ENCODE measurements at regions not wholly inside any gene's neighbourhood (a gene's known extent, or its start where the extent isn't known, plus 50 kb on each side); places are given as distances from the start of the nearest gene placed in this dataset.

GRCh38 chr10:26952094-26952493 is 91.3 kb upstream of the ABI1 start:
- DNase-seq (ENCODE audit: low spot score), result no peak
- in situ Hi-C loops (cut with MboI; ENCODE audit: low sequenced_read_pairs, unreplicated experiment), result no loop called here
- TF ChIP-seq CTCF (IDR thresholded peaks at IDR 0.05; ENCODE audit: borderline replicate concordance, control extremely low read depth, extremely low read depth, insufficient read depth, missing control alignments), result no peak

- in situ Hi-C loops (cut with MboI; ENCODE audit: low sequenced_read_pairs, unreplicated experiment), result no loop called here
- TF ChIP-seq CTCF (IDR thresholded peaks at IDR 0.05; ENCODE audit: borderline replicate concordance, control extremely low read depth, extremely low read depth, insufficient read depth, missing control alignments), result no peak
- no peak for DNase-seq (ENCODE audit: low spot score)
These were observed 90.9 kb upstream of the ABI1 start for GRCh38 chr10:26951650-26952049.

- no peak for DNase-seq (ENCODE audit: low spot score)
- in situ Hi-C loops (cut with MboI; ENCODE audit: low sequenced_read_pairs, unreplicated experiment), result no loop called here
- TF ChIP-seq CTCF (IDR thresholded peaks at IDR 0.05; ENCODE audit: borderline replicate concordance, control extremely low read depth, extremely low read depth, insufficient read depth, missing control alignments), result no peak
These were observed 90.2 kb upstream of the ABI1 start for GRCh38 chr10:26950934-26951333.

- no peak for DNase-seq (ENCODE audit: low spot score)
- no peak for TF ChIP-seq CTCF (IDR thresholded peaks at IDR 0.05; ENCODE audit: borderline replicate concordance, control extremely low read depth, extremely low read depth, insufficient read depth, missing control alignments)
- in situ Hi-C loops (cut with MboI; ENCODE audit: low sequenced_read_pairs, unreplicated experiment), result no loop called here
These were observed 85.5 kb upstream of the ABI1 start for GRCh38 chr10:26946102-26946811.

GRCh38 chr10:26944261-26944882 is 83.6 kb upstream of the ABI1 start:
- in situ Hi-C loops (cut with MboI; ENCODE audit: low sequenced_read_pairs, unreplicated experiment), result no loop called here
- TF ChIP-seq CTCF (IDR thresholded peaks at IDR 0.05; ENCODE audit: borderline replicate concordance, control extremely low read depth, extremely low read depth, insufficient read depth, missing control alignments), result no peak
- no peak for DNase-seq (ENCODE audit: low spot score)

- TF ChIP-seq CTCF (IDR thresholded peaks at IDR 0.05; ENCODE audit: borderline replicate concordance, control extremely low read depth, extremely low read depth, insufficient read depth, missing control alignments), result no peak
- in situ Hi-C loops (cut with MboI; ENCODE audit: low sequenced_read_pairs, unreplicated experiment), result no loop called here
- no peak for DNase-seq (ENCODE audit: low spot score)
These were observed 79.2 kb upstream of the ABI1 start for GRCh38 chr10:26939962-26940354.

Measured in GM13976 (cell line).